ENCODE measurements at regions not wholly inside any gene's neighbourhood (a gene's known extent, or its start where the extent isn't known, plus 50 kb on each side); places are given as distances from the start of the nearest gene placed in this dataset.

- no peak for DNase-seq (ENCODE audit: extremely low read depth, low read depth)
- TF ChIP-seq CTCF (IDR thresholded peaks at IDR 0.05; ENCODE audit: low read depth, low read length), result no peak
Observed at GRCh38 chr21:35611708-35612132, 448.6 kb downstream of the SETD4 start.

DNA sequence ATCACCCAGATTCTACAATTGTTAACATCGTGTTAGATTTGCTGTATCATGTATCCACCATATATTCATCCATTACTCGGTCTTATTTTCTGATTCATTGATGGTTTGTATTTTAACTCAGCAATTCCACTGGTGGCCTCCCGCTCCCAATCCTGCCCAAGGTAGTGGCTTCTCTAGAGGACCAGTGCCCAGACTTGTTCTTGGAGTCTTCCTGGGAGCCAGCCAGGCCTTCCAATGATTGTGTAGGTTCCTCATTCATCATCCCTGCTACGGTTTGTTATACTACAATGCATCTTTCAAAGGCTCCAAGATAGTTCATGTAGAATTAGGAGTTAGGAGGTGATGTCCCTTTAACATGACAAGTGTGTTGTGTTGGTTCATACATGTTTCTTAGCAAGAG is 451.1 kb downstream of the SETD4 start:
- no peak for DNase-seq (ENCODE audit: extremely low read depth, low read depth)
- no peak for TF ChIP-seq CTCF (IDR thresholded peaks at IDR 0.05; ENCODE audit: low read depth, low read length)

DNA sequence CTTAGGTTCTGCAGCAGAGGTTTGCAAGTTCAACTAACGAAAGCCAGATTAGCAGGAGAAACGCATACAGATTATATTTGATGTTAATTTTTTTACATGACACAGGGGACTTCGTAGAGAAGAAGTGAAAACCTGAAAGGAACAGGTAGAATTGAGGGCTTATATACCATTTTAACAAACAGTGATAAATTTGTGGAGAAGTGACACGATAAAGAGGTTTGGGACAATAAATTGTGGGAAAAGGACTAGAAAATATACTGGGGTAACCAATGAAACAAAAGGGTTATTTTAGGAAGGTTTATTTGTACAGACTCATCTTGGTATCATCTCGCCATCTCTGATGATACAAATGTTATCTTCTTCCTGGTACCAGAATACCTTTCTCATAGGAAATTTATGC is 452.9 kb downstream of the SETD4 start:
- no peak for TF ChIP-seq CTCF (IDR thresholded peaks at IDR 0.05; ENCODE audit: low read depth, low read length)
- DNase-seq (ENCODE audit: extremely low read depth, low read depth), result no peak

GRCh38 chr21:35606578-35606977 is 453.7 kb downstream of the SETD4 start:
- no peak for DNase-seq (ENCODE audit: extremely low read depth, low read depth)
- TF ChIP-seq CTCF (IDR thresholded peaks at IDR 0.05; ENCODE audit: low read depth, low read length), result no peak

- DNase-seq (ENCODE audit: extremely low read depth, low read depth), result no peak
- no peak for TF ChIP-seq CTCF (IDR thresholded peaks at IDR 0.05; ENCODE audit: low read depth, low read length)
Observed at GRCh38 chr21:35606146-35606545, 454.2 kb downstream of the SETD4 start.

DNA sequence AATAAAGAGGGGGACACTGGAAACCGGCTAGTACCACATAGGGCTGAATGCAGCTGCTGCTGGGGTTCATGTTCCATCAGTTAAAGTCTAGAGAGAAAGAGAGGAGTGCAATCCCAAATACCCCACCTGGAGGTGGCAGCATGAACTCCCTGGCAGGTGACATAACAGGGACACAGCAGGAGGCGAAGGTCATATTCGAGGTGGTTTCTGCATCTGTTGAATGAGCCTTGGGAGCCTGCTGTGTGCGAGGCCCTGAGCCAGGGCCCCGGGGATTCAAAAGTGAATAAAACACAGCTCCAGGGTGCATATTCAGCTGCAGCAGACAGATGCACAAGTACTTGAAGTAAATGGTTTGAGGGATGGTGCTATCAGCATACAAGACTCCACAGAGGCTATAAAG is 456.8 kb downstream of the SETD4 start:
- DNase-seq (ENCODE audit: extremely low read depth, low read depth), result no peak
- TF ChIP-seq CTCF (IDR thresholded peaks at IDR 0.05; ENCODE audit: low read depth, low read length), result no peak

- TF ChIP-seq CTCF (IDR thresholded peaks at IDR 0.05; ENCODE audit: low read depth, low read length), result no peak
- no peak for DNase-seq (ENCODE audit: extremely low read depth, low read depth)
Observed at GRCh38 chr21:35602811-35603362, 457.4 kb downstream of the SETD4 start.

Measured in AG09319 (cell line).